Activated CD4-positive, CD25-positive, alpha-beta regulatory T cell treated with anti-CD3 and anti-CD28 coated beads, Interleukin-2, amount 50 U/mL, for 72 hours (primary cell): ENCODE measurements at regions not wholly inside any gene's neighbourhood (a gene's known extent, or its start where the extent isn't known, plus 50 kb on each side); places are given as distances from the start of the nearest gene placed in this dataset.
"Not testable (repeated sequence)": the region's sequence is repeated elsewhere in the genome, so short reads cannot be mapped to it uniquely, and the experiment has no call there.

Experiments used
- DNase-seq: peaks from one replicate; pipeline ENCODE4 v3.0.0; 2021

GRCh38 chr2:13751955-13752354 lies 880.6 kb upstream of the LRATD1 start:
- DNase-seq = no peak

- no peak for DNase-seq
Observed at GRCh38 chr2:13758412-13758811, 874.1 kb upstream of the LRATD1 start.

- no peak for DNase-seq
Observed at GRCh38 chr2:13768274-13768673, 864.2 kb upstream of the LRATD1 start.

GRCh38 chr2:13770279-13770678 lies 862.2 kb upstream of the LRATD1 start:
- DNase-seq = no peak

GRCh38 chr2:13779996-13780395 lies 852.5 kb upstream of the LRATD1 start:
- DNase-seq = no peak

GRCh38 chr2:13791019-13791547 lies 841.4 kb upstream of the LRATD1 start:
- DNase-seq = no peak

GRCh38 chr2:13806539-13806938 lies 826.0 kb upstream of the LRATD1 start:
- DNase-seq = no peak

GRCh38 chr2:13813236-13813635 lies 819.3 kb upstream of the LRATD1 start:
- no peak for DNase-seq

GRCh38 chr2:13818002-13818401 lies 814.5 kb upstream of the LRATD1 start:
- no peak for DNase-seq

- DNase-seq = no peak
Observed at GRCh38 chr2:13819896-13820295, 812.6 kb upstream of the LRATD1 start.

GRCh38 chr2:13821255-13821880 lies 811.1 kb upstream of the LRATD1 start:
- no peak for DNase-seq

- no peak for DNase-seq
Observed at GRCh38 chr2:13822365-13822764, 810.2 kb upstream of the LRATD1 start.

GRCh38 chr2:13826314-13826853 lies 806.1 kb upstream of the LRATD1 start:
- no peak for DNase-seq

- DNase-seq = no peak
Observed at GRCh38 chr2:13858626-13859025, 773.9 kb upstream of the LRATD1 start.

- DNase-seq = not testable (repeated sequence)
Observed at GRCh38 chr2:13868275-13868674, 764.2 kb upstream of the LRATD1 start.

- no peak for DNase-seq
Observed at GRCh38 chr2:13876491-13877037, 756.0 kb upstream of the LRATD1 start.

- no peak for DNase-seq
Observed at GRCh38 chr2:13877571-13877970, 754.9 kb upstream of the LRATD1 start.

GRCh38 chr2:13884291-13884976 lies 748.1 kb upstream of the LRATD1 start:
- DNase-seq = no peak

- no peak for DNase-seq
Observed at GRCh38 chr2:13901526-13901925, 731.0 kb upstream of the LRATD1 start.

GRCh38 chr2:13905831-13906230 lies 726.7 kb upstream of the LRATD1 start:
- DNase-seq = no peak

- DNase-seq = no peak
Observed at GRCh38 chr2:13916066-13916465, 716.5 kb upstream of the LRATD1 start.

- no peak for DNase-seq
Observed at GRCh38 chr2:13917958-13918357, 714.6 kb upstream of the LRATD1 start.

GRCh38 chr2:13919981-13920382 lies 712.5 kb upstream of the LRATD1 start:
- no peak for DNase-seq

- DNase-seq = no peak
Observed at GRCh38 chr2:13921245-13921644, 711.3 kb upstream of the LRATD1 start.
